BE2C (cell line): ENCODE measurements at regions not wholly inside any gene's neighbourhood (a gene's known extent, or its start where the extent isn't known, plus 50 kb on each side); places are given as distances from the start of the nearest gene placed in this dataset.

Experiments
- DNase-seq: peaks from one replicate; pipeline ENCODE4 v3.0.0-alpha.2; 2020
- H3K27me3 ChIP-seq: fragments of 250-450 bp; sonication (Bioruptor Pico); 2 replicates; pipeline ENCODE4 v1.5.1; 2020; ENCODE audit warnings: mild to moderate bottlenecking
- H3K36me3 ChIP-seq: fragments of 250-450 bp; sonication (Bioruptor Pico); 2 replicates; pipeline ENCODE4 v1.5.1; 2020; ENCODE audit warnings: mild to moderate bottlenecking
- H3K4me1 ChIP-seq: fragments of 250-450 bp; sonication (Bioruptor Pico); 2 replicates; pipeline ENCODE4 v1.5.1; 2020
- H3K4me3 ChIP-seq: 2 replicates; pipeline ENCODE4 v1.5.1; 2011; ENCODE audit warnings: low read depth, low read length
- H3K9me3 ChIP-seq: fragments of 250-450 bp; sonication (Bioruptor Pico); 2 replicates; pipeline ENCODE4 v1.5.1; 2020
- TF ChIP-seq, protein P1 (sequence below): IDR thresholded peaks from 2 replicates; pipeline ENCODE4 v1.5.1; 2012; ENCODE audit warnings: mild to moderate bottlenecking, low read depth, low read length

GRCh38 chr12:127579446-127579845 lies 687.5 kb upstream of the TMEM132C start:
- H3K4me3 ChIP-seq = no peak overlapping the region
- DNase-seq = no peak
- no peaks in the 10 kb centered on the region for H3K27me3 ChIP-seq
- H3K9me3 ChIP-seq = no peaks in the 10 kb centered on the region; the same call in 1 of the 2 replicates
- H3K36me3 ChIP-seq = no peaks in the 10 kb centered on the region
- no peaks in the 10 kb centered on the region for H3K4me1 ChIP-seq
- TF ChIP-seq, protein P1, sequence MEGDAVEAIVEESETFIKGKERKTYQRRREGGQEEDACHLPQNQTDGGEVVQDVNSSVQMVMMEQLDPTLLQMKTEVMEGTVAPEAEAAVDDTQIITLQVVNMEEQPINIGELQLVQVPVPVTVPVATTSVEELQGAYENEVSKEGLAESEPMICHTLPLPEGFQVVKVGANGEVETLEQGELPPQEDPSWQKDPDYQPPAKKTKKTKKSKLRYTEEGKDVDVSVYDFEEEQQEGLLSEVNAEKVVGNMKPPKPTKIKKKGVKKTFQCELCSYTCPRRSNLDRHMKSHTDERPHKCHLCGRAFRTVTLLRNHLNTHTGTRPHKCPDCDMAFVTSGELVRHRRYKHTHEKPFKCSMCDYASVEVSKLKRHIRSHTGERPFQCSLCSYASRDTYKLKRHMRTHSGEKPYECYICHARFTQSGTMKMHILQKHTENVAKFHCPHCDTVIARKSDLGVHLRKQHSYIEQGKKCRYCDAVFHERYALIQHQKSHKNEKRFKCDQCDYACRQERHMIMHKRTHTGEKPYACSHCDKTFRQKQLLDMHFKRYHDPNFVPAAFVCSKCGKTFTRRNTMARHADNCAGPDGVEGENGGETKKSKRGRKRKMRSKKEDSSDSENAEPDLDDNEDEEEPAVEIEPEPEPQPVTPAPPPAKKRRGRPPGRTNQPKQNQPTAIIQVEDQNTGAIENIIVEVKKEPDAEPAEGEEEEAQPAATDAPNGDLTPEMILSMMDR = no peak

DNA sequence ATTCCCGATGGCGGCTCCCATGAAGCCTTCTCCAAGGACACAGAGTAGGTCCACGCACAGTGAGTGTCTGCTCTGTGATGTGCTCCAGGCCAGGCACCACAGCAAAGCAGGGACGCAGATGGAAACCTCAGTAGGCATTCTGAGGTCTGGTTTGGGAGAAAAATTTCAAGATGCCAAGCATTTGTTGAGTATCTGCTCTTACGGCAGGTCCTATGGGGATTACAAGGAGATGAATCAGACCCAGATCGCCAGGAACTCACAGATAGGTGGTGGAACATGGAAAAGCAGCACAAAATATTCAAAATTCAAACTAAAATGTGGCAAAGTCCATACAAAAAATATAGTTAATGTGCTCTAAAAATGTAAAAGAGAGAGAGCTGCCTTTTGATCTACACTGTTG lies 684.9 kb upstream of the TMEM132C start:
- TF ChIP-seq, protein P1 = no peak
- Histone ChIP-seq H3K9me3 (no peaks in the 10 kb centered on the region), H3K27me3 (no peaks in the 10 kb centered on the region), H3K4me3 (no peak overlapping the region), H3K36me3 (no peaks in the 10 kb centered on the region), H3K4me1 (no peaks in the 10 kb centered on the region)
- no peak for DNase-seq

DNA sequence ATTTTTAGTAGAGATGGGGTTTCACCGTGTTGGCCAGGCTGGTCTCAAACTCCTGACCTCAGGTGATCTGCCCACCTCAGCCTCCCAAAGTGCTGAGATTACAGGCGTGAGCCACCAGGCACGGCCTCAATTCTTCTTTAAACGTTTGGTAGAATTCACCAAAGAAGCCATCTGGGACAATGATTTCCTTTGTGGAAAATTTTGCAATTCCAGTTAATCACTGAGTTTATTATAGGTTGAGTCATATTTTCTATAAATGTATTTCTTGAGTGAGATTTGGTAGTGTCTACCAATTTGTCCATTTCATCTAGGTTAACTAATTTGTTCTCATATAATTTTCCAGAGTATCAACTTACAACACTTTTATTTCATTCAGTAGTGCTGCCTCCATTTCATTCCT lies 683.9 kb upstream of the TMEM132C start:
- Histone ChIP-seq H3K9me3 (no peaks in the 10 kb centered on the region), H3K4me1 (no peaks in the 10 kb centered on the region), H3K36me3 (no peaks in the 10 kb centered on the region), H3K27me3 (no peaks in the 10 kb centered on the region), H3K4me3 (no peak overlapping the region)
- DNase-seq = no peak
- TF ChIP-seq, protein P1 = no peak

- H3K27me3 ChIP-seq = no peaks in the 10 kb centered on the region
- DNase-seq = no peak
- TF ChIP-seq, protein P1 = no peak
Measured at GRCh38 chr12:127588249-127588648, 678.7 kb upstream of the TMEM132C start.

DNA sequence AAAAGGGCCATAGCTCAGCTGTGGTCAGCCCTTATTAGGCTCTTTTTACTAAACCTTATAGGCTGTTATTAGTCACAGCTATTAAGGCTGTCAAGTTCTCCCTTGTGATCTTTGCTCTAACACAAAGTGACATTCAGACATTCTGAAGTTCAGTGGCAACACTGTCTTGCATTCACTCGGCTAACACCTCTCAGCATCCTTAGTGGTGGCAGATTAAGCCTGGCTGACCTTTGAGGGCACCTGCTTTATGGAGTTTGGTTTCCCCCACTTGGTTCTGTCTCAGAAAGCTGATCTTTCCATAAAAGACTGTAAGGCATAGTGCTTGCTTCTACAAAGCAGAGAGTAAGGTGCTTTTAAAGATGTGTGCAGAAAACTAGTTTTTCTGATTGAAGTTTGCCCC lies 677.4 kb upstream of the TMEM132C start:
- H3K4me1 ChIP-seq = no peaks in the 10 kb centered on the region
- no peaks in the 10 kb centered on the region for H3K27me3 ChIP-seq
- DNase-seq = no peak
- TF ChIP-seq, protein P1 = no peak
- no peaks in the 10 kb centered on the region for H3K9me3 ChIP-seq
- no peaks in the 10 kb centered on the region for H3K36me3 ChIP-seq
- H3K4me3 ChIP-seq = no peak overlapping the region

More at GRCh38 chr12:127588249-127588648, 678.7 kb upstream of the TMEM132C start:
- H3K9me3 ChIP-seq = no peaks in the 10 kb centered on the region
- H3K36me3 ChIP-seq = no peaks in the 10 kb centered on the region
- no peaks in the 10 kb centered on the region for H3K4me1 ChIP-seq
- no peak overlapping the region for H3K4me3 ChIP-seq

GRCh38 chr12:127590868-127591267 lies 676.1 kb upstream of the TMEM132C start:
- TF ChIP-seq, protein P1 = no peak
- no peak overlapping the region for H3K4me3 ChIP-seq
- H3K9me3 ChIP-seq = no peaks in the 10 kb centered on the region
- H3K36me3 ChIP-seq = no peaks in the 10 kb centered on the region
- H3K4me1 ChIP-seq = no peaks in the 10 kb centered on the region
- no peaks in the 10 kb centered on the region for H3K27me3 ChIP-seq
- DNase-seq = no peak
